Mesendoderm (in vitro differentiated cells): ENCODE measurements at regions not wholly inside any gene's neighbourhood (a gene's known extent, or its start where the extent isn't known, plus 50 kb on each side); places are given as distances from the start of the nearest gene placed in this dataset.

Source experiments
- DNase-seq: peaks from one replicate; pipeline ENCODE4 v3.0.0; 2013
- H2AK5ac ChIP-seq: 2 replicates; pipeline ENCODE4 v1.6.1; 2013; ENCODE audit warnings: low read length, inconsistent platforms
- H2BK120ac ChIP-seq: 2 replicates; pipeline ENCODE4 v1.6.1; 2013; ENCODE audit warnings: low read depth, mild to moderate bottlenecking, low read length, moderate library complexity, mixed read lengths
- H2BK15ac ChIP-seq: replicated peaks from 2 replicates; pipeline ENCODE4 v1.6.1; 2013; ENCODE audit warnings: low read depth, mild to moderate bottlenecking, moderate library complexity
- H2BK5ac ChIP-seq: 2 replicates; pipeline ENCODE4 v1.6.1; 2013; ENCODE audit warnings: low read length, inconsistent platforms
- H3K18ac ChIP-seq: 2 replicates; pipeline ENCODE4 v1.6.1; 2013; ENCODE audit warnings: mild to moderate bottlenecking, low read length, mixed read lengths
- H3K23ac ChIP-seq: one replicate; pipeline ENCODE4 v1.6.1; 2013; ENCODE audit warnings: low read length
- H3K27ac ChIP-seq: 2 replicates; pipeline ENCODE4 v1.5.1; 2013; ENCODE audit warnings: low read depth, mild to moderate bottlenecking, inconsistent platforms, low read length, moderate library complexity
- H3K27me3 ChIP-seq: 2 replicates; pipeline ENCODE4 v1.6.1; 2013; ENCODE audit warnings: low read length, control low read depth, mild to moderate bottlenecking, inconsistent platforms; ENCODE audit not compliant: insufficient read depth, poor library complexity
- H3K36me3 ChIP-seq: 2 replicates; pipeline ENCODE4 v1.6.1; 2013; ENCODE audit warnings: low read length, inconsistent platforms; ENCODE audit not compliant: control insufficient read depth, insufficient read depth
- H3K4ac ChIP-seq: one replicate; pipeline ENCODE4 v1.6.1; 2013; ENCODE audit warnings: low read depth, mild to moderate bottlenecking, low read length, moderate library complexity
- H3K4me1 ChIP-seq: 2 replicates; pipeline ENCODE4 v1.6.1; 2013; ENCODE audit warnings: low read depth, low read length, inconsistent platforms; ENCODE audit not compliant: control insufficient read depth
- H3K4me2 ChIP-seq: 2 replicates; pipeline ENCODE4 v1.6.1; 2013; ENCODE audit warnings: low read length
- H3K4me3 ChIP-seq: 2 replicates; pipeline ENCODE4 v1.5.1; 2013; ENCODE audit warnings: mild to moderate bottlenecking, low read length
- H3K56ac ChIP-seq: one replicate; pipeline ENCODE4 v1.6.1; 2013; ENCODE audit warnings: low read length
- H3K79me1 ChIP-seq: 2 replicates; pipeline ENCODE4 v1.6.1; 2013; ENCODE audit warnings: low read length, inconsistent platforms
- H3K79me2 ChIP-seq: 2 replicates; pipeline ENCODE4 v1.6.1; 2013; ENCODE audit warnings: mild to moderate bottlenecking, low read length; ENCODE audit not compliant: control insufficient read depth, insufficient read depth
- H3K9ac ChIP-seq: 2 replicates; pipeline ENCODE4 v1.6.1; 2013; ENCODE audit warnings: low read length, inconsistent platforms
- H4K5ac ChIP-seq: one replicate; pipeline ENCODE4 v1.6.1; 2013; ENCODE audit warnings: low read length
- H4K8ac ChIP-seq: one replicate; pipeline ENCODE4 v1.6.1; 2013; ENCODE audit warnings: low read depth, mild to moderate bottlenecking, control low read depth, low read length, moderate library complexity
- WGBS: extraction: QIAGEN DNeasy Blood & Tissue Kit; methylation state at CpG from one replicate; pipeline ENCODE4 v1.1.7; 2013; ENCODE audit warnings: low lambda C conversion rate, missing lambda C conversion rate; ENCODE audit not compliant: insufficient coverage; ENCODE audit errors: extremely low coverage; 5-methylcytosine and 5-hydroxymethylcytosine counted together

DNA sequence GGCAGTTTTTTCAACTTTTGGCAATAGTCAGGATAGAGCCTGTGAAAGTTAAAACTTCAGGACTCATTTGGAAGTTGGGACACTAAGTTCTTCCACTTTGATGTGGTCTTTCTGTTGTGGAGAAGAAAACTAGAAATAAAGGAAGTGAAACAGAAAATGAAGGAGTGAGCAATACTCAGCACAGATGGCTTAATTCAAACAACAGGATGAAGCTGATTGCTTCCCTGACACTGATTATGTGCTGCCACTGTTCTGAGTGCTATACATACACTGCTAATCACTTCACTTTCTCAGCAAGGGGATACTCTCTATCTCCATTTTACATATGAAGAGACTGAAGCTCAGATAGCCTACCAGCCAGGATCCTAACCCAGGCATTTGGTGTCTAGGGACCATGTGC, 235.1 kb upstream of the CPEB2 start:
- Histone ChIP-seq H3K27ac (no peak overlapping the region), H2AK5ac (no peak overlapping the region), H3K4me2 (no peak overlapping the region), H3K23ac (no peak overlapping the region), H3K56ac (no peak overlapping the region), H3K4ac (no peak overlapping the region), H3K79me2 (no peaks in the 10 kb centered on the region), H4K8ac (no peak overlapping the region), H2BK15ac (no peak overlapping the region), H3K27me3 (no peaks in the 10 kb centered on the region), H3K36me3 (no peaks in the 10 kb centered on the region), H4K5ac (no peak overlapping the region), H3K4me3 (no peak overlapping the region), H3K4me1 (no peaks in the 10 kb centered on the region), H2BK120ac (no peak overlapping the region), H3K9ac (no peak overlapping the region), H2BK5ac (no peak overlapping the region), H3K18ac (no peak overlapping the region), H3K79me1 (no peaks in the 10 kb centered on the region)
- DNase-seq: peak; percentile 27

DNA sequence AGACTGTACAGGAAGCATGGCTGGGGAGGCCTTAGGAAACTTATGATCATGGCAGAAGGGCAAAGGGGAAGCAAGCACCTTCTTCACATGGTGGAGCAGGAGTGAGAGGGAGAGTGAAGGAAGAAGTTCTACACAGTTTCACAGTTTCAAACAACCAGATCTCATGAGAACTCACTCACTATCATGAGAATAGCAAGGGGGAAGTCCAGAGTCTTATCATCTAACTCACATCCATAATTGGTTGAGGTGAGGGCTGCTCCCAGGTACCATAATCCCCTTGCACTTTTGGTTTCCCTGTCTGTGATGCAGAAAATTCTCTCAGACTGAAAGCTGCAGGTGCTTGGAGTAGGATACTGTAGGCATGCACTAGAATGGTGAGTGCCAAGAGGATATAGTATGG, 233.8 kb upstream of the CPEB2 start:
- H4K5ac ChIP-seq: no peak overlapping the region
- DNase-seq: no peak
- no peak overlapping the region for H3K9ac ChIP-seq
- no peak overlapping the region for H3K23ac ChIP-seq
- H3K56ac ChIP-seq: no peak overlapping the region
- H3K4ac ChIP-seq: no peak overlapping the region
- H2BK15ac ChIP-seq: no peak overlapping the region
- no peak overlapping the region for H3K27ac ChIP-seq
- H3K79me1 ChIP-seq: no peaks in the 10 kb centered on the region
- no peak overlapping the region for H2AK5ac ChIP-seq
- H3K36me3 ChIP-seq: no peaks in the 10 kb centered on the region
- H2BK5ac ChIP-seq: no peak overlapping the region
- no peaks in the 10 kb centered on the region for H3K79me2 ChIP-seq
- no peaks in the 10 kb centered on the region for H3K4me1 ChIP-seq
- no peak overlapping the region for H3K4me2 ChIP-seq
- H2BK120ac ChIP-seq: no peak overlapping the region
- no peak overlapping the region for H3K18ac ChIP-seq
- no peak overlapping the region for H3K4me3 ChIP-seq
- H4K8ac ChIP-seq: no peak overlapping the region
- H3K27me3 ChIP-seq: no peaks in the 10 kb centered on the region

DNA sequence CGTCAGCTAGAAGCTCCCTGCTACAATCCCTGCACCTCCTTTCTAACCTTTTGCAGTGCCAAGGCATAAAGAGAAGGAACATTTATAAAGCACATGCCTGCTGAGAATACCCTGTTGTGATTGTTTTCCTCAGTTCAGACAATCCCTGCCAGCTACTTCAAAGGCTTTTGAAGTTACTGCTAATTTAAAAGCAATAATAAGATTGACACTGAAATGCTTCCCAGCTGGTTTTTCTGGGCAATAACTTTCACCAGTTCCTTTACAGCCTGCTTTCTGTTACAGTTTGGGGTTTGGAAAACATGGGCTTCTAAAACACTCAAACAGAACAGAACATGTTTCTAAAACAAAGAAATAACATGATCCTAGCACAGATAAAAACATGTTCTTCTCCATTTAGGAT, 232.3 kb upstream of the CPEB2 start:
- H3K9ac ChIP-seq: no peak overlapping the region
- no peak overlapping the region for H3K18ac ChIP-seq
- WGBS: no CpG with 5 or more reads among the region's 1 CpG

DNA sequence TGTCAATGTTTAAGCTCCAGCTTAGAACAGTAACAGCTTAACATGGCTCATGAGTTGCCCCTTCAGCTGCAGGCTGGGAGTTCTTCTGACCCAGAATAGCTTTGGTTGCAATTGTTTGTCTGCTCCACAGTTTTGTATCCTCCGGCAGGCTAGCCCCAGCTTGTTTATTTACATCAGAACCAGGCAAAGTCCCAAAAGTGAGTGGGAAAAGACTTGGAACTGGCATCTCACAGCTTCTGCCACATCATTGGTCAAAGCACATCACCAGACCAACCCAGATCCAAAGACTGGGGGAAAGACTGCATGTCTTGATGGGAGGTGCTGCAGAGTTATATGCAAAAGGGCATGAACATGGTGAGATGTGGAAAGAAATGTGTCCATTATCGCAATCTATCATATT, 231.2 kb upstream of the CPEB2 start:
- H2BK120ac ChIP-seq: no peak overlapping the region
- H3K4me3 ChIP-seq: no peak overlapping the region
- H3K27me3 ChIP-seq: no peaks in the 10 kb centered on the region
- no peak overlapping the region for H2AK5ac ChIP-seq
- no peaks in the 10 kb centered on the region for H3K79me2 ChIP-seq
- no peak overlapping the region for H3K4me2 ChIP-seq
- H3K79me1 ChIP-seq: no peaks in the 10 kb centered on the region
- H3K18ac ChIP-seq: no peak overlapping the region
- H3K36me3 ChIP-seq: no peaks in the 10 kb centered on the region
- WGBS: no CpG with 5 or more reads among the region's 2 CpGs
- no peak overlapping the region for H3K27ac ChIP-seq
- no peak overlapping the region for H2BK5ac ChIP-seq
- H3K4me1 ChIP-seq: no peaks in the 10 kb centered on the region
- no peak overlapping the region for H4K5ac ChIP-seq
- no peak overlapping the region for H4K8ac ChIP-seq
- no peak overlapping the region for H2BK15ac ChIP-seq
- no peak overlapping the region for H3K23ac ChIP-seq
- DNase-seq: no peak
- no peak overlapping the region for H3K4ac ChIP-seq
- no peak overlapping the region for H3K56ac ChIP-seq
- H3K9ac ChIP-seq: no peak overlapping the region

More for the DNA sequence above, 232.3 kb upstream of the CPEB2 start:
- H3K27me3 ChIP-seq: no peaks in the 10 kb centered on the region
- H3K23ac ChIP-seq: no peak overlapping the region
- H3K79me1 ChIP-seq: no peaks in the 10 kb centered on the region
- no peak overlapping the region for H2BK5ac ChIP-seq
- no peak overlapping the region for H4K5ac ChIP-seq
- no peak overlapping the region for H3K4me2 ChIP-seq
- H2BK120ac ChIP-seq: no peak overlapping the region
- H3K4me1 ChIP-seq: no peaks in the 10 kb centered on the region
- H3K27ac ChIP-seq: no peak overlapping the region
- H3K4ac ChIP-seq: no peak overlapping the region
- no peak overlapping the region for H3K4me3 ChIP-seq
- no peak overlapping the region for H2AK5ac ChIP-seq
- no peaks in the 10 kb centered on the region for H3K36me3 ChIP-seq
- DNase-seq: no peak
- H3K79me2 ChIP-seq: no peaks in the 10 kb centered on the region
- H2BK15ac ChIP-seq: no peak overlapping the region
- H3K56ac ChIP-seq: no peak overlapping the region
- no peak overlapping the region for H4K8ac ChIP-seq

DNA sequence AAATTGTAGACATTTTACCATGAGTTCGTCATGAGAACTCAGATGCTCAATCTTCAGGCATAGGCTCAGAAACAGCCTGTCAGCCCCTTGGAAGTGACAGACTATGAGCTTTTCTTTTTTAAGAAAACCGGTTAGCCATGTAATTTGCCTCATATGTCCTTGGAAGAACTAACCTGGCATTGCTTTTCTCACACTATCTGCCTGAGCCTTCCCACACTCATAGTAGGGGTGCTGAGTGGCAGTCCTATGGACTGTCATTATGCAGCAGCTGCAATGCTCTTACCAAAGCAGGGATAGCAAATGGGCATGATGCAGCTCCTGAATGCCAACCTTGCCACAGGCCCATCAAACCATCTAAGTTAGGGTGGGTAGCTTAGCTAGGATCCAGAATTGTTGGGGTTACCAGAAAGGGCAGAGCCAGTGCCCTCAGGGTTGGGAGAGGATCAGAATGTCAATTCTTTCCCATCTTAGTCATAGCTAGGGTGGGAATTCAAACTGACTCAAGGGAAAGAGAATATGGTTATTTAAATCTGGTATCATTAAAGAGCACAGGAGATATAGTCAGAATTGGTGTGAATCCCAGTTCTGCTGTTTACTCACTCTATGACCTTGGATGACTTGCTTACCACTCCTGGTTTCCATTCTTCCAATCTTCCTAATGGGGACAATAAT, 230.6 kb upstream of the CPEB2 start:
- no peak overlapping the region for H2BK120ac ChIP-seq
- no CpG with 5 or more reads among the region's 2 CpGs for WGBS
- H2BK5ac ChIP-seq: no peak overlapping the region
- H4K5ac ChIP-seq: no peak overlapping the region
- no peak overlapping the region for H3K4me2 ChIP-seq
- H4K8ac ChIP-seq: no peak overlapping the region
- no peak overlapping the region for H2BK15ac ChIP-seq
- H3K9ac ChIP-seq: no peak overlapping the region
- no peak overlapping the region for H3K4me3 ChIP-seq
- H3K23ac ChIP-seq: no peak overlapping the region
- DNase-seq: no peak
- H3K79me1 ChIP-seq: no peaks in the 10 kb centered on the region
- H3K56ac ChIP-seq: no peak overlapping the region
- H3K27me3 ChIP-seq: no peaks in the 10 kb centered on the region
- no peaks in the 10 kb centered on the region for H3K4me1 ChIP-seq
- H3K18ac ChIP-seq: no peak overlapping the region
- H3K79me2 ChIP-seq: no peaks in the 10 kb centered on the region
- no peak overlapping the region for H2AK5ac ChIP-seq
- no peak overlapping the region for H3K27ac ChIP-seq
- H3K36me3 ChIP-seq: no peaks in the 10 kb centered on the region
- H3K4ac ChIP-seq: no peak overlapping the region

DNA sequence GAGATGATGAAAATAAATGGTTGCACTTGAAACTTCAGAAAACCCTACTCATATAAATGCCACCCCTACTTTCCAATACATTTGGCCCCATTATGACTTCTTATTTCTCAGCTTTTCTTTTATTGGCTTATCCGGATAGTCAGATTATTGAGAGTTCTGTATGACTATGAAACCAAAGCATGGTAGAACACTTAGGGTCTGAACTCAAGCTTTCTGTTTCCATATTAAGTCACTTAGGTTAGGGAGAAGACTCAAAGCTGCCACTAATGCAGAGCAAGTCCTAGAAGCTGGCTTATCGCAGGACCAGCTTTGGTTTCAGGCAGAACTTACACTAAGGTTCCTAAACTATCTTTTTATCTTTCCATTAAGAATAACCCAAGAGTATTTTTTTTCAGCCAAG, 229.9 kb upstream of the CPEB2 start:
- Histone ChIP-seq H3K27ac (no peak overlapping the region), H2BK5ac (no peak overlapping the region), H2BK120ac (no peak overlapping the region), H3K79me2 (no peaks in the 10 kb centered on the region), H4K5ac (no peak overlapping the region), H3K4me2 (no peak overlapping the region), H3K79me1 (no peaks in the 10 kb centered on the region), H3K23ac (no peak overlapping the region), H3K4ac (no peak overlapping the region), H3K9ac (no peak overlapping the region), H2BK15ac (no peak overlapping the region), H3K27me3 (no peaks in the 10 kb centered on the region), H3K4me3 (no peak overlapping the region), H3K18ac (no peak overlapping the region), H3K4me1 (no peaks in the 10 kb centered on the region), H2AK5ac (no peak overlapping the region), H3K56ac (no peak overlapping the region), H4K8ac (no peak overlapping the region), H3K36me3 (no peaks in the 10 kb centered on the region)
- WGBS: no CpG with 5 or more reads among the region's 2 CpGs
- DNase-seq: no peak
